ENCODE measurements at regions not wholly inside any gene's neighbourhood (a gene's known extent, or its start where the extent isn't known, plus 50 kb on each side); places are given as distances from the start of the nearest gene placed in this dataset.
"Not testable (repeated sequence)": the region's sequence is repeated elsewhere in the genome, so short reads cannot be mapped to it uniquely, and the experiment has no call there.

- ATAC-seq (ENCODE audit: low FRiP score in 2 of 2) (no peak), DNase-seq (no peak)
- Histone ChIP-seq H3K9me3 (no peaks in the 10 kb centered on the region), H3K36me3 (no peaks in the 10 kb centered on the region), H3K4me1 (no peaks in the 10 kb centered on the region), H3K27ac (no peak overlapping the region), H3K4me3 (no peak overlapping the region), H3K27me3 (no peaks in the 10 kb centered on the region)
- TF ChIP-seq CTCF (IDR thresholded peaks at IDR 0.05) (no peak), POLR2A (IDR thresholded peaks at IDR 0.05) (no peak), POLR2AphosphoS5 (IDR thresholded peaks at IDR 0.05) (no peak), EP300 (IDR thresholded peaks at IDR 0.05) (no peak)
- WGBS, 2 donors = 68 to 78% methylated on average over 4 of the region's 4 CpGs
Measured at GRCh38 chr6:40832691-40833090, 206.3 kb downstream of the UNC5CL start.

- 82 to 89% methylated on average over 3 of the region's 3 CpGs for WGBS, 2 donors
- TF ChIP-seq EP300 (IDR thresholded peaks at IDR 0.05) = no peak
- TF ChIP-seq POLR2A (IDR thresholded peaks at IDR 0.05) = no peak
- TF ChIP-seq CTCF (IDR thresholded peaks at IDR 0.05) = no peak
- TF ChIP-seq POLR2AphosphoS5 (IDR thresholded peaks at IDR 0.05) = no peak
Measured at GRCh38 chr6:40831381-40831780, 207.6 kb downstream of the UNC5CL start.

GRCh38 chr6:40825102-40825501 lies 213.9 kb downstream of the UNC5CL start:
- TF ChIP-seq EP300 (IDR thresholded peaks at IDR 0.05) = no peak
- no peak overlapping the region for H3K27ac ChIP-seq
- DNase-seq = no peak
- no peaks in the 10 kb centered on the region for H3K36me3 ChIP-seq
- 61 to 62% methylated on average over 2 of the region's 2 CpGs for WGBS, 2 donors
- H3K4me1 ChIP-seq = no peaks in the 10 kb centered on the region
- no peak overlapping the region for H3K4me3 ChIP-seq
- no peaks in the 10 kb centered on the region for H3K9me3 ChIP-seq
- ATAC-seq (ENCODE audit: low FRiP score in 2 of 2) = no peak
- no peaks in the 10 kb centered on the region for H3K27me3 ChIP-seq

More at GRCh38 chr6:40831381-40831780, 207.6 kb downstream of the UNC5CL start:
- DNase-seq (no peak), ATAC-seq (ENCODE audit: low FRiP score in 2 of 2) (no peak)
- H3K9me3 ChIP-seq = no peaks in the 10 kb centered on the region
- H3K27ac ChIP-seq = no peak overlapping the region
- H3K27me3 ChIP-seq = no peaks in the 10 kb centered on the region
- H3K4me1 ChIP-seq = no peaks in the 10 kb centered on the region
- no peak overlapping the region for H3K4me3 ChIP-seq
- no peaks in the 10 kb centered on the region for H3K36me3 ChIP-seq

- H3K36me3 ChIP-seq, H3K27me3 ChIP-seq, H3K27ac ChIP-seq, H3K4me1 ChIP-seq, H3K4me3 ChIP-seq, H3K9me3 ChIP-seq: not testable (repeated sequence)
- DNase-seq (peak in 1 of 2 donors; percentile 29), ATAC-seq (ENCODE audit: low FRiP score in 2 of 2) (peak; percentile 66 to 72)
- peak in 5 of 6 experiments; percentile 16 to 44 (median 38) for TF ChIP-seq CTCF (IDR thresholded peaks at IDR 0.05)
- WGBS, 2 donors = 43 to 48% methylated on average over 12 of the region's 12 CpGs
Measured at GRCh38 chr6:40823917-40824891, 214.8 kb downstream of the UNC5CL start.

- H3K27me3 ChIP-seq = no peaks in the 10 kb centered on the region
- H3K4me1 ChIP-seq = no peaks in the 10 kb centered on the region
- DNase-seq (no peak), ATAC-seq (ENCODE audit: low FRiP score in 2 of 2) (no peak)
- no peaks in the 10 kb centered on the region for H3K36me3 ChIP-seq
- 73 to 82% methylated on average over 4 of the region's 4 CpGs for WGBS, 2 donors
- H3K4me3 ChIP-seq = no peak overlapping the region
- TF ChIP-seq POLR2AphosphoS5 (IDR thresholded peaks at IDR 0.05) (no peak), EP300 (IDR thresholded peaks at IDR 0.05) (no peak), POLR2A (IDR thresholded peaks at IDR 0.05) (no peak), CTCF (IDR thresholded peaks at IDR 0.05) (no peak)
- H3K9me3 ChIP-seq = no peaks in the 10 kb centered on the region
- H3K27ac ChIP-seq = no peak overlapping the region
Measured at GRCh38 chr6:40822619-40823018, 216.4 kb downstream of the UNC5CL start.
